ENCODE measurements at regions not wholly inside any gene's neighbourhood (a gene's known extent, or its start where the extent isn't known, plus 50 kb on each side); places are given as distances from the start of the nearest gene placed in this dataset.

GRCh38 chr7:25368599-25369201 is 140.4 kb upstream of the NPVF start:
- TF ChIP-seq CTCF (conservative IDR thresholded peaks at IDR 0.05 in 1 of 2, IDR thresholded peaks at IDR 0.05 in 1 of 2; ENCODE audit: extremely low read depth in 1 of 2, insufficient read depth in 1 of 2, low read depth in 1 of 2, low read length in 2 of 2) (no peak), EZH2 (IDR thresholded peaks at IDR 0.05; ENCODE audit: borderline replicate concordance, low read length) (no peak)
